ENCODE measurements at regions not wholly inside any gene's neighbourhood (a gene's known extent, or its start where the extent isn't known, plus 50 kb on each side); places are given as distances from the start of the nearest gene placed in this dataset.

GRCh38 chr10:28365840-28366239 lies 63.0 kb upstream of the MPP7 start (continued):
- TF ChIP-seq RAD21 (IDR thresholded peaks at IDR 0.05; ENCODE audit: low read depth) (no peak), SIN3A (IDR thresholded peaks at IDR 0.05; ENCODE audit: low read depth) (no peak)

- no peaks in the 10 kb centered on the region for H3K36me3 ChIP-seq (ENCODE audit: control insufficient read depth in 1 of 2, insufficient read depth in 2 of 2, low read length in 2 of 2)
- DNase-seq (ENCODE audit: low read depth, low spot score) = no peak
- H3K9me2 ChIP-seq (ENCODE audit: insufficient read depth) = no peaks in the 10 kb centered on the region
- H3K27ac ChIP-seq (ENCODE audit: low read depth, low read length) = no peak overlapping the region
- ChIA-PET RAD21 (ENCODE audit: low non-redundant PET in 1 of 2, low total read pairs in 2 of 2, uncharacterized antibody in 2 of 2, unreplicated experiment in 2 of 2) (no interaction called here), CTCF (interaction anchor here (1.4 kb wide), 1 partner anchor 64 kb away, joined by 3 read pairs; the partner anchor contains the start of gene MPP7), POLR2A (no interaction called here)
- ATAC-seq = no peak
- no peak overlapping the region for H3K9ac ChIP-seq (ENCODE audit: low read length)
- no peaks in the 10 kb centered on the region for H3K79me2 ChIP-seq (ENCODE audit: insufficient read depth, low read length)
- H3K27me3 ChIP-seq (ENCODE audit: insufficient read depth, low read length) = no peaks in the 10 kb centered on the region
- intact Hi-C loops (cut with micrococcal nuclease) = no loop called here
- TF ChIP-seq, protein P1, sequence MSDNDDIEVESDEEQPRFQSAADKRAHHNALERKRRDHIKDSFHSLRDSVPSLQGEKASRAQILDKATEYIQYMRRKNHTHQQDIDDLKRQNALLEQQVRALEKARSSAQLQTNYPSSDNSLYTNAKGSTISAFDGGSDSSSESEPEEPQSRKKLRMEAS (IDR thresholded peaks at IDR 0.05) = no peak
- TF ChIP-seq REST (IDR thresholded peaks at IDR 0.05; ENCODE audit: low read depth) (no peak), ELF1 (IDR thresholded peaks at IDR 0.05; ENCODE audit: borderline replicate concordance, low read depth) (no peak), EZH2 (IDR thresholded peaks at IDR 0.05) (no peak), POLR2AphosphoS5 (IDR thresholded peaks at IDR 0.05; ENCODE audit: low read depth, low read length) (no peak), ZBTB33 (IDR thresholded peaks at IDR 0.05; ENCODE audit: extremely low read depth, insufficient replicate concordance, low read length) (no peak), EZH2phosphoT487 (IDR thresholded peaks at IDR 0.05; ENCODE audit: borderline replicate concordance) (no peak), RAD21 (IDR thresholded peaks at IDR 0.05; ENCODE audit: low read depth) (no peak)
- no peaks in the 10 kb centered on the region for H4K20me1 ChIP-seq (ENCODE audit: insufficient read depth)
- H3K9me3 ChIP-seq (ENCODE audit: control insufficient read depth in 1 of 2, insufficient read depth in 1 of 2, low read depth in 1 of 2, low read length in 2 of 2) = no peaks in the 10 kb centered on the region
- H3K4me1 ChIP-seq (ENCODE audit: control insufficient read depth in 1 of 2, insufficient read depth in 2 of 2, low read length in 2 of 2) = peaks cover 15 to 18% of the 10 kb centered on the region in 2 experiments; a peak in 3 of 4 replicates
- no peak overlapping the region for H3K4me2 ChIP-seq (ENCODE audit: low read length)
- H2AFZ ChIP-seq (ENCODE audit: low read depth, low read length, poor library complexity, severe bottlenecking) = no peak overlapping the region
- BruUV-seq (replicated peaks) = no TSS peak
- no peak overlapping the region for H3K4me3 ChIP-seq (replicated peaks in 1 of 2; ENCODE audit: low read depth in 1 of 2, low read length in 2 of 2)
These were observed 64.1 kb upstream of the MPP7 start for GRCh38 chr10:28366994-28367393.
